ENCODE measurements at regions not wholly inside any gene's neighbourhood (a gene's known extent, or its start where the extent isn't known, plus 50 kb on each side); places are given as distances from the start of the nearest gene placed in this dataset.

DNA sequence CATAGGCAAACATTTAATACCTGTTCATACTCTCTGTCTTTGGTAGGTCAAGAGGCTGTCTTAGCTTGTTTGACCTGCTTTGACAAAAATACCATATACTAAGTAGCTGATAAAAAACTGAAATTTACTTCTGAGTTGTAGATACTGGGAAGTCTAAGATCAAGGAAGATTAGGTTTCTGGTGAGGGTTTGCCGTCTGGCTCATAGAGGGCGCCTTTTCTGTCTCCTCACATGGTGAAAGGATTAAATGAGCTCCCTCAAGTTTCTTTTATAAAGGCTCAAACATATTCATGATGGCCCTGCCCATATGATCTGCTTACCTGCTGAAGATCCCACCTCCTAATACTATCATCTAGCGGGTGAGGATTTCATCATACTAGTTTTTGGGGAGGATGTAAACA, 1076.1 kb upstream of the NCAM2 start:
- intact Hi-C loops (cut with micrococcal nuclease): no loop called here
- ChIA-PET POLR2A (no interaction called here), CTCF (no interaction called here)
- FAIRE-seq (no peak), DNase-seq (ENCODE audit: low read depth, low spot score) (no peak)
- no peak overlapping the region for H2AFZ ChIP-seq (ENCODE audit: low read depth, low read length)
- no peaks in the 10 kb centered on the region for H3K27me3 ChIP-seq (ENCODE audit: control insufficient read depth in 2 of 2, insufficient read depth in 2 of 2, low read length in 2 of 2)
- H3K79me2 ChIP-seq (ENCODE audit: control insufficient read depth, insufficient read depth, low read length): no peaks in the 10 kb centered on the region
- dilution Hi-C loops (cut with MboI; ENCODE audit: extremely low pct_ligation_motif_present, low sequenced_read_pairs): no loop called here
- H3K9ac ChIP-seq (replicated peaks; ENCODE audit: extremely low read depth, insufficient read depth, low read length): no peak overlapping the region
- no peak overlapping the region for H3K27ac ChIP-seq (ENCODE audit: insufficient read depth, low read depth, low read length)
- no peaks in the 10 kb centered on the region for H3K4me1 ChIP-seq (ENCODE audit: control insufficient read depth, extremely low read depth, insufficient read depth, low read length)
- H3K9me1 ChIP-seq (replicated peaks; ENCODE audit: control insufficient read depth, extremely low read depth, insufficient read depth, low read length): no peaks in the 10 kb centered on the region
- BruUV-seq (replicated peaks): no TSS peak
- H3K9me3 ChIP-seq (replicated peaks; ENCODE audit: control insufficient read depth, insufficient read depth, low read length): no peaks in the 10 kb centered on the region
- TF ChIP-seq POLR2AphosphoS5 (IDR thresholded peaks at IDR 0.05; ENCODE audit: insufficient read depth, low read depth, low read length): no peak
- TF ChIP-seq FOS (IDR thresholded peaks at IDR 0.05; ENCODE audit: borderline replicate concordance, insufficient read depth, low read length): no peak
- no peak for TF ChIP-seq MYC (IDR thresholded peaks at IDR 0.05; ENCODE audit: low read depth, low read length)
- TF ChIP-seq POLR2A (IDR thresholded peaks at IDR 0.05; ENCODE audit: low read depth, low read length): no peak
- no peak for TF ChIP-seq EZH2 (IDR thresholded peaks at IDR 0.05; ENCODE audit: borderline replicate concordance, low read depth, low read length, severe bottlenecking)
- no peak for TF ChIP-seq JUN (IDR thresholded peaks at IDR 0.05; ENCODE audit: borderline replicate concordance, insufficient read depth, insufficient read length, low read depth)
- TF ChIP-seq, protein P1, sequence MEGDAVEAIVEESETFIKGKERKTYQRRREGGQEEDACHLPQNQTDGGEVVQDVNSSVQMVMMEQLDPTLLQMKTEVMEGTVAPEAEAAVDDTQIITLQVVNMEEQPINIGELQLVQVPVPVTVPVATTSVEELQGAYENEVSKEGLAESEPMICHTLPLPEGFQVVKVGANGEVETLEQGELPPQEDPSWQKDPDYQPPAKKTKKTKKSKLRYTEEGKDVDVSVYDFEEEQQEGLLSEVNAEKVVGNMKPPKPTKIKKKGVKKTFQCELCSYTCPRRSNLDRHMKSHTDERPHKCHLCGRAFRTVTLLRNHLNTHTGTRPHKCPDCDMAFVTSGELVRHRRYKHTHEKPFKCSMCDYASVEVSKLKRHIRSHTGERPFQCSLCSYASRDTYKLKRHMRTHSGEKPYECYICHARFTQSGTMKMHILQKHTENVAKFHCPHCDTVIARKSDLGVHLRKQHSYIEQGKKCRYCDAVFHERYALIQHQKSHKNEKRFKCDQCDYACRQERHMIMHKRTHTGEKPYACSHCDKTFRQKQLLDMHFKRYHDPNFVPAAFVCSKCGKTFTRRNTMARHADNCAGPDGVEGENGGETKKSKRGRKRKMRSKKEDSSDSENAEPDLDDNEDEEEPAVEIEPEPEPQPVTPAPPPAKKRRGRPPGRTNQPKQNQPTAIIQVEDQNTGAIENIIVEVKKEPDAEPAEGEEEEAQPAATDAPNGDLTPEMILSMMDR (IDR thresholded peaks at IDR 0.05; ENCODE audit: extremely low read depth in 1 of 2, insufficient read depth in 1 of 2, low read depth in 1 of 2, low read length in 2 of 2): no peak
- no peak for TF ChIP-seq GATA2 (IDR thresholded peaks at IDR 0.05; ENCODE audit: insufficient read depth, insufficient read length, low read depth, low read length)
- no peak for TF ChIP-seq MAX (IDR thresholded peaks at IDR 0.05; ENCODE audit: insufficient read depth, insufficient read length)
- H4K20me1 ChIP-seq (replicated peaks; ENCODE audit: control insufficient read depth, extremely low read depth, insufficient read depth, low read length): no peaks in the 10 kb centered on the region
- H3K4me2 ChIP-seq (ENCODE audit: insufficient read depth, low read length): no peak overlapping the region
- H3K4me3 ChIP-seq (replicated peaks in 1 of 3; ENCODE audit: insufficient read depth in 1 of 3, low read depth in 1 of 3, low read length in 3 of 3): no peak overlapping the region
- H3K36me3 ChIP-seq (ENCODE audit: control insufficient read depth in 2 of 2, extremely low read depth in 1 of 2, insufficient read depth in 2 of 2, low read length in 2 of 2): no peaks in the 10 kb centered on the region

Data from endothelial cell of umbilical vein (primary cell).